Mammary epithelial cell (primary cell): ENCODE measurements at regions not wholly inside any gene's neighbourhood (a gene's known extent, or its start where the extent isn't known, plus 50 kb on each side); places are given as distances from the start of the nearest gene placed in this dataset.

Source experiments
- CTCF ChIP-seq, 2 donors: IDR thresholded peaks in 1 of 2; conservative IDR thresholded peaks in 1 of 2; 2 replicates each; pipeline ENCODE4 v1.5.1; 2011 to 2012; ENCODE audit warnings: inconsistent platforms in 2 of 2, low read length in 2 of 2, mild to moderate bottlenecking in 2 of 2, control low read depth in 1 of 2, low read depth in 1 of 2; ENCODE audit not compliant: insufficient read depth in 1 of 2; ENCODE audit errors: extremely low read depth in 1 of 2
- EZH2 ChIP-seq: IDR thresholded peaks from 2 replicates; pipeline ENCODE4 v1.6.1; 2012; ENCODE audit warnings: low read length, inconsistent platforms, borderline replicate concordance

- TF ChIP-seq CTCF (conservative IDR thresholded peaks at IDR 0.05 in 1 of 2, IDR thresholded peaks at IDR 0.05 in 1 of 2; ENCODE audit: extremely low read depth in 1 of 2, insufficient read depth in 1 of 2, low read depth in 1 of 2, low read length in 2 of 2) (no peak), EZH2 (no peak)
Observed at GRCh38 chr10:56296618-56297017, 64.4 kb downstream of the ZWINT start.
